ENCODE measurements at regions not wholly inside any gene's neighbourhood (a gene's known extent, or its start where the extent isn't known, plus 50 kb on each side); places are given as distances from the start of the nearest gene placed in this dataset.

DNA sequence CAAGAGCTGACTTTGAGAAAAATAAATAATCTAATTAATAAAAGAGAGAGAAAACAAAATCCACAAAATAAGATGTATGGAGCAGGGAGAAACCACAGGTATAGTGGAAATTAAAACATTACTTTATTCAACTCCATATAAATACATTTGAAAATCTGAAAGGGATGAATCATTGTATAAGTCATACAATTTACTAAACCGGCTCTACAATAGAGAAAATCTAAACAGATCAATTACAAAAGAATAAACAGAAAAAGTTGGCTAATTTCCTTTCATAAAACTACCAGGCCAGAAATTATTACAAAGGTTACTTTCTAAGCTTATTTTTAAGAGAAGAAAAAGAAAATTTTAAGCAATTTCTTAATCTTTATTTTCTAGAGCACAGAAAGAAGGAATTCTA lies 51.3 kb upstream of the DRD2 start:
- Histone ChIP-seq H3K27me3 (no peaks in the 10 kb centered on the region), H3K9me3 (replicated peaks in 1 of 3) (no peaks in the 10 kb centered on the region), H3K27ac (no peak overlapping the region), H3K4me1 (replicated peaks in 1 of 2) (no peaks in the 10 kb centered on the region), H3K36me3 (replicated peaks in 1 of 2) (no peaks in the 10 kb centered on the region), H3K4me3 (no peak overlapping the region)
- intact Hi-C loops (cut with DNase I), result no loop called here
- TF ChIP-seq CTCF (IDR thresholded peaks at IDR 0.05) (no peak), POLR2A (IDR thresholded peaks at IDR 0.05) (no peak)
- WGBS, 4 donors, result 88 to 96% (median 91%) methylated on average over 1 of the region's 1 CpG
- DNase-seq, result no peak
